HUES48 (cell line): ENCODE measurements at regions not wholly inside any gene's neighbourhood (a gene's known extent, or its start where the extent isn't known, plus 50 kb on each side); places are given as distances from the start of the nearest gene placed in this dataset.
"Not testable (repeated sequence)": the region's sequence is repeated elsewhere in the genome, so short reads cannot be mapped to it uniquely, and the experiment has no call there.

Experiments used
- H3K27ac ChIP-seq: one replicate; pipeline ENCODE4 v1.7.0; 2013; ENCODE audit warnings: low read depth, low read length, inconsistent platforms
- H3K27me3 ChIP-seq: 2 replicates; pipeline ENCODE4 v1.6.1; 2013; ENCODE audit warnings: mild to moderate bottlenecking, low read length; ENCODE audit not compliant: control insufficient read depth, insufficient read depth
- H3K36me3 ChIP-seq: 2 replicates; pipeline ENCODE4 v1.6.1; 2013; ENCODE audit warnings: low read length; ENCODE audit not compliant: control insufficient read depth, insufficient read depth
- H3K4me1 ChIP-seq: 2 replicates; pipeline ENCODE4 v1.6.1; 2013; ENCODE audit warnings: mild to moderate bottlenecking, low read length; ENCODE audit not compliant: control insufficient read depth, insufficient read depth
- H3K4me3 ChIP-seq: 2 replicates; pipeline ENCODE4 v1.5.1; 2013; ENCODE audit warnings: mild to moderate bottlenecking, low read depth, low read length
- H3K9ac ChIP-seq: 2 replicates; pipeline ENCODE4 v1.6.1; 2013; ENCODE audit warnings: mild to moderate bottlenecking, low read depth, low read length, moderate library complexity
- H3K9me3 ChIP-seq: 2 replicates; pipeline ENCODE4 v1.6.1; 2013; ENCODE audit warnings: low read length; ENCODE audit not compliant: control insufficient read depth, insufficient read depth

DNA sequence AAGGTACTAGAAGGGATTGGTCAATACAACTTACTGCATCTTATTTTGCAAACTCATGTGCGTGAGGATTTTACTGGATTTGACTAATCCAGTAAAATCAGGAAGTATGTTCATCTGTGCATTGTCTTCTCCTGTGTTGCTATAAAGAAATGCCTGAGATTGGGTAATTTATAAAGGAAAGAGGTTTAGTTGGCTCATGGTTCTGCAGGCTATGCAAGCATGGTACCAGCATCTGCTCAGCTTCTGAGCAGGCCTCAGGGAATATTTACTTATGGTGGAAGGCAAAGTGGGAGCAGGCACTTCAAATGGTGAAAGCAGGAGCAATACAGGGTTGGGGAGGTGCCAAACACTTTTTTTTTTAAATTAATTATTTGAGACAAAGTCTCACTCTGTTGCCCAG, 2199.5 kb upstream of the WWC1 start:
- Histone ChIP-seq H3K4me1 (peaks cover 24% of the 10 kb centered on the region), H3K27me3 (peaks cover 9% of the 10 kb centered on the region; the same call in 1 of the 2 replicates), H3K9me3 (0 out of 2 replicates have a peak, but pooled peaks cover 2% of the 10 kb centered on the region), H3K36me3 (no peaks in the 10 kb centered on the region), H3K27ac (no peak overlapping the region), H3K9ac (no peak overlapping the region), H3K4me3 (no peak overlapping the region)

GRCh38 chr5:166093312-166093711, 2198.1 kb upstream of the WWC1 start:
- Histone ChIP-seq H3K4me1 (peaks cover 19% of the 10 kb centered on the region), H3K27me3 (no peaks in the 10 kb centered on the region), H3K36me3 (no peaks in the 10 kb centered on the region), H3K4me3 (no peak overlapping the region), H3K9me3 (0 out of 2 replicates have a peak, but pooled peaks cover 2% of the 10 kb centered on the region), H3K27ac (no peak overlapping the region), H3K9ac (no peak overlapping the region)

- Histone ChIP-seq H3K27me3 (no peaks in the 10 kb centered on the region), H3K36me3 (no peaks in the 10 kb centered on the region), H3K9me3 (peaks cover 13% of the 10 kb centered on the region), H3K4me3 (no peak overlapping the region; the same call in 1 of the 2 replicates), H3K4me1 (peaks cover 4% of the 10 kb centered on the region; the same call in 1 of the 2 replicates), H3K9ac (no peak overlapping the region), H3K27ac (no peak overlapping the region)
Observed at GRCh38 chr5:166102947-166103346, 2188.5 kb upstream of the WWC1 start.

DNA sequence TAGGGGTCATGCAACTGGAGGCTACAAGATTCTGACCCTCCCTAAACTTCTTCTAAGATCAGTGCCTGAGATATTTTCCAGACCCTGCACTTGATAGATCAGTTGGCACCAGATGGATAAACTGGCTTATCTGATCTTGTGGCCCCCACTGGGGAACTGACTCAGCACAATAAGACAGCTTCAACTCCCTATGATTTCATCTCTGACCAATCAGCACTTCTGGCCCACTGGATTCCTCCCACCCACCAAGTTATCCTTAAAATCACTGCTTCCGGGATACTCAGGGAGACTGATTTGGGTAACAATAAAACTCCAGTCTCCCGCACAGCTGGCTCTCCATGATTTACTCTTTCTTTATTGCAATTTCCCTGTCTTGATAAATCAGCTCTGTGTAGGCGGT, 2180.4 kb upstream of the WWC1 start:
- H3K4me3 ChIP-seq, result no peak overlapping the region
- H3K27ac ChIP-seq, result no peak overlapping the region
- H3K9me3 ChIP-seq, result no peaks in the 10 kb centered on the region

GRCh38 chr5:166117072-166118066, 2174.1 kb upstream of the WWC1 start:
- no peaks in the 10 kb centered on the region for H3K4me1 ChIP-seq
- H3K9ac ChIP-seq, result no peak overlapping the region
- no peak overlapping the region for H3K4me3 ChIP-seq
- H3K27ac ChIP-seq, result no peak overlapping the region
- no peaks in the 10 kb centered on the region for H3K9me3 ChIP-seq
- no peaks in the 10 kb centered on the region for H3K27me3 ChIP-seq
- H3K36me3 ChIP-seq, result no peaks in the 10 kb centered on the region

More for the DNA sequence above, 2180.4 kb upstream of the WWC1 start:
- no peak overlapping the region for H3K9ac ChIP-seq
- H3K4me1 ChIP-seq, result 0 out of 2 replicates have a peak, but pooled peaks cover 5% of the 10 kb centered on the region
- H3K27me3 ChIP-seq, result no peaks in the 10 kb centered on the region
- H3K36me3 ChIP-seq, result no peaks in the 10 kb centered on the region

DNA sequence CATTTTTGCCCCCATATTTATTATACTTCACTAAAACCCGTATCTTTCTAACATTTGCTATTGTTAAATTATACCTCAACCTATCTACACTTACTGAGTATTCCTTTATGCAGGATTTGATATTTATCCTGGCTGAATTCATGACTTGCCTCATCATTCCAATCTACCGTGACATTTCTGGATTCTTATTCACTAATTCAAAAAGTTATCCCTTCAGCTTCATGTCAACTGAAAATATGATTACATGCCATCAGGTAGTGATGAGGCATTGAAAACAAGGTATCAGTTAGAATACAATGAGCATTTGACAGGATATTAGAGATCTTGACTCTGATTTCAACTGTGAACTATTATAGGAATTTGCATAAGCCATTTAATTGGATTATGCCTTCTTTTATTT, 2171.9 kb upstream of the WWC1 start:
- no peaks in the 10 kb centered on the region for H3K27me3 ChIP-seq
- H3K4me1 ChIP-seq, result no peaks in the 10 kb centered on the region
- H3K9ac ChIP-seq, result no peak overlapping the region
- H3K36me3 ChIP-seq, result no peaks in the 10 kb centered on the region
- no peak overlapping the region for H3K4me3 ChIP-seq
- no peak overlapping the region for H3K27ac ChIP-seq
- no peaks in the 10 kb centered on the region for H3K9me3 ChIP-seq

- no peaks in the 10 kb centered on the region for H3K9me3 ChIP-seq
- H3K4me3 ChIP-seq, result no peak overlapping the region
- no peaks in the 10 kb centered on the region for H3K4me1 ChIP-seq
- no peaks in the 10 kb centered on the region for H3K27me3 ChIP-seq
- no peaks in the 10 kb centered on the region for H3K36me3 ChIP-seq
- no peak overlapping the region for H3K9ac ChIP-seq
- no peak overlapping the region for H3K27ac ChIP-seq
Observed at GRCh38 chr5:166123717-166124116, 2167.7 kb upstream of the WWC1 start.

- H3K9me3 ChIP-seq, result no peaks in the 10 kb centered on the region
- no peak overlapping the region for H3K9ac ChIP-seq
Observed at GRCh38 chr5:166127766-166128570, 2163.5 kb upstream of the WWC1 start.

GRCh38 chr5:166145107-166145506, 2146.3 kb upstream of the WWC1 start:
- not testable (repeated sequence) for H3K9me3 ChIP-seq, H3K27me3 ChIP-seq, H3K4me1 ChIP-seq, H3K36me3 ChIP-seq, H3K27ac ChIP-seq, H3K9ac ChIP-seq, H3K4me3 ChIP-seq

More at GRCh38 chr5:166127766-166128570, 2163.5 kb upstream of the WWC1 start:
- Histone ChIP-seq H3K4me3 (no peak overlapping the region), H3K4me1 (no peaks in the 10 kb centered on the region), H3K27me3 (no peaks in the 10 kb centered on the region), H3K27ac (no peak overlapping the region), H3K36me3 (no peaks in the 10 kb centered on the region)

- H3K9me3 ChIP-seq, result no peaks in the 10 kb centered on the region
- H3K4me3 ChIP-seq, result no peak overlapping the region
- no peaks in the 10 kb centered on the region for H3K36me3 ChIP-seq
- peaks cover 27% of the 10 kb centered on the region for H3K4me1 ChIP-seq
- H3K27ac ChIP-seq, result no peak overlapping the region
- no peak overlapping the region for H3K9ac ChIP-seq
- no peaks in the 10 kb centered on the region for H3K27me3 ChIP-seq
Observed at GRCh38 chr5:166163996-166164610, 2127.3 kb upstream of the WWC1 start.
